ENCODE measurements at regions not wholly inside any gene's neighbourhood (a gene's known extent, or its start where the extent isn't known, plus 50 kb on each side); places are given as distances from the start of the nearest gene placed in this dataset.

DNA sequence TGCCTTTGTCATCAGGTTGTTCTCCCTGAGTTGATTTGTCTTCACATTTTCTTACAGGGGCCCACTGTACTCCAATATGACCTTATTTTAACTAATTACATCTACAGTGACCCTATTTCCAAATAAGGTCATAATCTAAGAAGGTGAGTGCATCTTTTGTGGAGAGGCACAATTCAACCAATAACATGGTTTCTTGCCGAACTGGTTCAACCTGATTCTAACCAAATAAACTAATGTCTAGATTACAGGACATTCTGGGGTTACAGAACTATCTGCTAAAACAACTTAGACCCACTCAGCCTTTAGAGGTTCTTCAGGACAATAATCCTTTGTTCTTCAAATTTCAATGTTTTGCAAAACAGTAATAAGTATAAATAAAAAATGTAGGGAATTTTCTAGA lies 496.5 kb upstream of the SOX11 start:
- TF ChIP-seq, protein P1, sequence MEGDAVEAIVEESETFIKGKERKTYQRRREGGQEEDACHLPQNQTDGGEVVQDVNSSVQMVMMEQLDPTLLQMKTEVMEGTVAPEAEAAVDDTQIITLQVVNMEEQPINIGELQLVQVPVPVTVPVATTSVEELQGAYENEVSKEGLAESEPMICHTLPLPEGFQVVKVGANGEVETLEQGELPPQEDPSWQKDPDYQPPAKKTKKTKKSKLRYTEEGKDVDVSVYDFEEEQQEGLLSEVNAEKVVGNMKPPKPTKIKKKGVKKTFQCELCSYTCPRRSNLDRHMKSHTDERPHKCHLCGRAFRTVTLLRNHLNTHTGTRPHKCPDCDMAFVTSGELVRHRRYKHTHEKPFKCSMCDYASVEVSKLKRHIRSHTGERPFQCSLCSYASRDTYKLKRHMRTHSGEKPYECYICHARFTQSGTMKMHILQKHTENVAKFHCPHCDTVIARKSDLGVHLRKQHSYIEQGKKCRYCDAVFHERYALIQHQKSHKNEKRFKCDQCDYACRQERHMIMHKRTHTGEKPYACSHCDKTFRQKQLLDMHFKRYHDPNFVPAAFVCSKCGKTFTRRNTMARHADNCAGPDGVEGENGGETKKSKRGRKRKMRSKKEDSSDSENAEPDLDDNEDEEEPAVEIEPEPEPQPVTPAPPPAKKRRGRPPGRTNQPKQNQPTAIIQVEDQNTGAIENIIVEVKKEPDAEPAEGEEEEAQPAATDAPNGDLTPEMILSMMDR (IDR thresholded peaks at IDR 0.05): no peak
- no peak for TF ChIP-seq ZFX (IDR thresholded peaks at IDR 0.05; ENCODE audit: borderline replicate concordance)
